ENCODE measurements at regions not wholly inside any gene's neighbourhood (a gene's known extent, or its start where the extent isn't known, plus 50 kb on each side); places are given as distances from the start of the nearest gene placed in this dataset.

- no peak for TF ChIP-seq TAF1 (IDR thresholded peaks at IDR 0.05; ENCODE audit: low read depth)
- no peak for TF ChIP-seq CEBPB (IDR thresholded peaks at IDR 0.05)
- no peak for TF ChIP-seq EGR1 (IDR thresholded peaks at IDR 0.05)
- TF ChIP-seq REST (IDR thresholded peaks at IDR 0.05; ENCODE audit: low read depth): no peak
- TF ChIP-seq YY1 (IDR thresholded peaks at IDR 0.05; ENCODE audit: low read depth): no peak
- no peak for TF ChIP-seq RAD21 (IDR thresholded peaks at IDR 0.05; ENCODE audit: low read depth)
- no peak for TF ChIP-seq CREB1 (IDR thresholded peaks at IDR 0.05; ENCODE audit: low read depth)
- TF ChIP-seq NFIC (IDR thresholded peaks at IDR 0.05): no peak
- TF ChIP-seq EP300 (IDR thresholded peaks at IDR 0.05; ENCODE audit: borderline replicate concordance): no peak
- no peak for TF ChIP-seq TCF12 (IDR thresholded peaks at IDR 0.05; ENCODE audit: low read depth)
- TF ChIP-seq, protein P1, sequence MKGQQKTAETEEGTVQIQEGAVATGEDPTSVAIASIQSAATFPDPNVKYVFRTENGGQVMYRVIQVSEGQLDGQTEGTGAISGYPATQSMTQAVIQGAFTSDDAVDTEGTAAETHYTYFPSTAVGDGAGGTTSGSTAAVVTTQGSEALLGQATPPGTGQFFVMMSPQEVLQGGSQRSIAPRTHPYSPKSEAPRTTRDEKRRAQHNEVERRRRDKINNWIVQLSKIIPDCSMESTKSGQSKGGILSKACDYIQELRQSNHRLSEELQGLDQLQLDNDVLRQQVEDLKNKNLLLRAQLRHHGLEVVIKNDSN (IDR thresholded peaks at IDR 0.05): no peak
- TF ChIP-seq TEAD4 (IDR thresholded peaks at IDR 0.05): no peak
- TF ChIP-seq, protein P2, sequence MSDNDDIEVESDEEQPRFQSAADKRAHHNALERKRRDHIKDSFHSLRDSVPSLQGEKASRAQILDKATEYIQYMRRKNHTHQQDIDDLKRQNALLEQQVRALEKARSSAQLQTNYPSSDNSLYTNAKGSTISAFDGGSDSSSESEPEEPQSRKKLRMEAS (IDR thresholded peaks at IDR 0.05): no peak
Measured at GRCh38 chr4:77449171-77449570, 156.4 kb upstream of the CXCL13 start.
